ENCODE measurements at regions not wholly inside any gene's neighbourhood (a gene's known extent, or its start where the extent isn't known, plus 50 kb on each side); places are given as distances from the start of the nearest gene placed in this dataset.
"Not testable (repeated sequence)": the region's sequence is repeated elsewhere in the genome, so short reads cannot be mapped to it uniquely, and the experiment has no call there.

GRCh38 chr1:65538664-65539063, 118.2 kb downstream of the LEPR start:
- no peak overlapping the region for H3K27ac ChIP-seq
- no peak for DNase-seq
- no peaks in the 10 kb centered on the region for H3K36me3 ChIP-seq
- H3K4me1 ChIP-seq: no peaks in the 10 kb centered on the region
- intact Hi-C loops (cut with DNase I): no loop called here
- H3K9me3 ChIP-seq: peaks cover under 1% of the 10 kb centered on the region
- TF ChIP-seq CTCF (IDR thresholded peaks at IDR 0.05): no peak
- ATAC-seq: no peak
- H3K27me3 ChIP-seq (ENCODE audit: low read depth): no peaks in the 10 kb centered on the region
- H3K4me3 ChIP-seq: no peak overlapping the region

DNA sequence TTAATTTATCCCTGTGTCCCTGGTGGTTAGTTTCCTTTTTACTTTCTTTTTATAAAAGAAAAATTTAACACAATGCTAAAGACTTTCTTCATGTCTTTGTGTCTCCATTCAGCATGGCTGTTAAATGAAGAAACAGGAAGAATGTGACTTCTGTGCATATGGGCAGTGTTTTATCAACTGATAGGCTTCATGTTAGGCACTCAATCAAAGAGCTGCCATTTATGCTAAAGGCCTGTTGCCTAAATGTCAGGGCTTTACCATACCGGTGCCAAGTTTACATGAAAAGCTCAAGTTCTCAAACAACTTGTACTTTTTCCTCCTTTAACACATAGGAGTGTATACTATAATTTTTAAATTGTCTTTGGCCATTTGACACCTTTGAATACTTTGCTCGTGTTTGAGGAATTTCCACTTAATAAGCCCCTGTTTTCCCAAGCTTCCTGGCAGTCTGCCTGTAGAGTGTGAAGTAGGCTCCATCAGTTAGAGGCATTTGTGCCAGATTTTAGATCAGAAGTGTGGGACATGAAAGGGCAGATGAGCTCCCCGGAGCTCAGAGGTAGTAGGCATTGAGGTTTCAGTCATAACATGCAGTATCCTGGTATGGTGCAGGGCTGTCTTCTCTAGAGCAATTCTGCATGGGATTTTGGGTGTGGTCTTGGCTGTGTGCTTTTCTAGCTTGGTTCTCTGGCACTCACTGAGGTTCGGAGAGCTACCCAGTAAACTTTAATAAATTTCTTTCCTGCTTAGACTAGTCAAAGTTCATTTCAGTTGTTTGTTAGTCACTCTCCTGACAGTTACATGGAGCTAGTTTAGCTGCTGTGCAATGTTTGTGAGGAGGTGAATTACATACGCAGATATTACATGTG, 119.0 kb downstream of the LEPR start:
- TF ChIP-seq CTCF (IDR thresholded peaks at IDR 0.05): no peak
- ATAC-seq: no peak
- no peak overlapping the region for H3K4me3 ChIP-seq
- H3K4me1 ChIP-seq: no peaks in the 10 kb centered on the region
- peaks cover 6% of the 10 kb centered on the region for H3K9me3 ChIP-seq
- no peak for DNase-seq
- no peak overlapping the region for H3K27ac ChIP-seq
- no peaks in the 10 kb centered on the region for H3K27me3 ChIP-seq (ENCODE audit: low read depth)
- no peaks in the 10 kb centered on the region for H3K36me3 ChIP-seq
- intact Hi-C loops (cut with DNase I): no loop called here

DNA sequence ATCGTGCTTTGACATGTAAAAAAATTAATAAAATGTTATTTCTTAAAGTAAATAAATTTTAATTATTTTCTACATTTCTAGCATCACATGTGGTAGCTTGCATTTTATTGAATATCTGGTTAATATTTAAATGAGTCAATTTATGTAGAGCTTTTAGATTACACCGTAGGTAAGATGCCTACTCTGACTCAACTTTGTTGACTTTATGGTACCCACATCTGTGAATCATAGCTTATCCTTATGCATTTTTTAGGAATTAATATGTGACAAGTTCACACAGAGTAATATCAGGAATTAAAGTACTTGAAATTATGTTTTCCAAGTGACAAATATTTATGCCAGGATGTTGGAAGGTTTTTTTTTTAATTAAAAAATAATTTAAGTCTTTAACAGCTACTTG, 120.7 kb downstream of the LEPR start:
- Histone ChIP-seq H3K27me3 (ENCODE audit: low read depth) (no peaks in the 10 kb centered on the region), H3K4me1 (no peaks in the 10 kb centered on the region), H3K9me3 (peaks cover 6% of the 10 kb centered on the region), H3K36me3 (no peaks in the 10 kb centered on the region), H3K4me3 (no peak overlapping the region), H3K27ac (no peak overlapping the region)
- TF ChIP-seq CTCF (IDR thresholded peaks at IDR 0.05): no peak
- ATAC-seq (no peak), DNase-seq (no peak)
- intact Hi-C loops (cut with DNase I): no loop called here

DNA sequence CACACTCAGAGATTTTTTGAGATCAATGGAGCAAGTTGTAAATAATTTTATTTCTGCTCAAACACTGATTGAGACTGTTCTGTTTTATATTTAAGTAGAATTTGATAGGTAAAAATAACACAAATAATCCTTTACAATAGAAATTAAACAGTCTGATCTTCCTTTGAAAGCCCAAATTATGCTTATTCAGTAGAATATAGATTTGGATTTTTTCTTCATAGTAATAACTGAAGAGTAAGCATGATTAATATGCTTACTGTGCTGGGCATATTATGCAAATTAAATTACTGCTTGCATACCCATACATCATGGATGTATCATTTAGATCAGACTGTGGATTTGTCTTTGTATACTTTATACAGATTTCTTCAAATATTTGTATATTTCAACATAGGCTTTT, 121.4 kb downstream of the LEPR start:
- no peak for DNase-seq
- peaks cover 6% of the 10 kb centered on the region for H3K9me3 ChIP-seq
- no peak for ATAC-seq

DNA sequence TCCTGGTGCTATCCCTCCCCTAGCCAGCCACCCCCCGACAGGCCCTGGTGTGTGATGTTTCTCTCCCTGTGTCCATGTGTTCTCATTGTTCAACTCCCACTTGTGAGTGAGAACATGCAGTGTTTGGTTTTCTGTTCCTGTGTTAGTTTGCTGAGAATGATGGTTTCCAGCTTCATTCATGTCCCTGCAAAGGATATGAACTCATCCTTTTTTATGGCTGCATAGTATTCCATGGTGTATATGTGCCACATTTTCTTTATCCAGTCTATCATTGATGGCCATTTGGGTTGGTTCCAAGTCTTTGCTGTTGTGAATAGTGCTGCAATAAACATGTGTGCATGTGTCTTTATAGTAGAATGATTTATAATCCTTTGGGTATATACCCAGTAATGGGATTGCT, 122.1 kb downstream of the LEPR start:
- H3K27me3 ChIP-seq (ENCODE audit: low read depth); H3K27ac ChIP-seq; H3K4me1 ChIP-seq; H3K4me3 ChIP-seq; H3K36me3 ChIP-seq; intact Hi-C loops (cut with DNase I); DNase-seq; H3K9me3 ChIP-seq; ATAC-seq: not testable (repeated sequence)

More for the DNA sequence above, 121.4 kb downstream of the LEPR start:
- TF ChIP-seq CTCF (IDR thresholded peaks at IDR 0.05): no peak
- Histone ChIP-seq H3K36me3 (no peaks in the 10 kb centered on the region), H3K4me3 (no peak overlapping the region), H3K27ac (no peak overlapping the region), H3K4me1 (no peaks in the 10 kb centered on the region), H3K27me3 (ENCODE audit: low read depth) (no peaks in the 10 kb centered on the region)
- intact Hi-C loops (cut with DNase I): no loop called here

- H3K27ac ChIP-seq; H3K4me1 ChIP-seq; intact Hi-C loops (cut with DNase I); H3K9me3 ChIP-seq; H3K36me3 ChIP-seq; H3K27me3 ChIP-seq (ENCODE audit: low read depth); H3K4me3 ChIP-seq; ATAC-seq; DNase-seq: not testable (repeated sequence)
Observed at GRCh38 chr1:65550306-65551010, 130.0 kb downstream of the LEPR start.

DNA sequence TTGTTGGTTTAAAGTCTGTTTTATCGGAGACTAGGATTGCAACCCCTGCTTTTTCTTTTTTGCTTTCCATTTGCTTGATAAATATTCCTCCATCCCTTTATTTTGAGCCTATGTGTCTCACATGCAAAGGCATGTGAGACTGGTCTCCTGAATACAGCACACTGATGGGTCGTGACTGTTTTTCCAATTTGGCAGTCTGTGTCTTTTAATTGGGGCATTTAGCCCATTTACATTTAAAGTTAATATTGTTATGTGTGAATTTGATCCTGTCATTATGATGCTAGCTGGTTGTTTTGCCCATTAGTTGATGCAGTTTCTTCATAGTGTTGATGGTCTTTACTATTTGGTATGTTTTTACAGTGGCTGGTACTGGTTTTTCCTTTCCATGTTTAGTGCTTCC, 132.0 kb downstream of the LEPR start:
- H3K4me3 ChIP-seq; H3K36me3 ChIP-seq; H3K4me1 ChIP-seq; DNase-seq; intact Hi-C loops (cut with DNase I); H3K27me3 ChIP-seq (ENCODE audit: low read depth); ATAC-seq; H3K9me3 ChIP-seq; H3K27ac ChIP-seq: not testable (repeated sequence)

GRCh38 chr1:65554086-65554764, 133.8 kb downstream of the LEPR start:
- H3K9me3 ChIP-seq; ATAC-seq; intact Hi-C loops (cut with DNase I); H3K27me3 ChIP-seq (ENCODE audit: low read depth); H3K4me1 ChIP-seq; H3K4me3 ChIP-seq; H3K27ac ChIP-seq; H3K36me3 ChIP-seq; DNase-seq: not testable (repeated sequence)
